ENCODE measurements at regions not wholly inside any gene's neighbourhood (a gene's known extent, or its start where the extent isn't known, plus 50 kb on each side); places are given as distances from the start of the nearest gene placed in this dataset.
"Not testable (repeated sequence)": the region's sequence is repeated elsewhere in the genome, so short reads cannot be mapped to it uniquely, and the experiment has no call there.

DNA sequence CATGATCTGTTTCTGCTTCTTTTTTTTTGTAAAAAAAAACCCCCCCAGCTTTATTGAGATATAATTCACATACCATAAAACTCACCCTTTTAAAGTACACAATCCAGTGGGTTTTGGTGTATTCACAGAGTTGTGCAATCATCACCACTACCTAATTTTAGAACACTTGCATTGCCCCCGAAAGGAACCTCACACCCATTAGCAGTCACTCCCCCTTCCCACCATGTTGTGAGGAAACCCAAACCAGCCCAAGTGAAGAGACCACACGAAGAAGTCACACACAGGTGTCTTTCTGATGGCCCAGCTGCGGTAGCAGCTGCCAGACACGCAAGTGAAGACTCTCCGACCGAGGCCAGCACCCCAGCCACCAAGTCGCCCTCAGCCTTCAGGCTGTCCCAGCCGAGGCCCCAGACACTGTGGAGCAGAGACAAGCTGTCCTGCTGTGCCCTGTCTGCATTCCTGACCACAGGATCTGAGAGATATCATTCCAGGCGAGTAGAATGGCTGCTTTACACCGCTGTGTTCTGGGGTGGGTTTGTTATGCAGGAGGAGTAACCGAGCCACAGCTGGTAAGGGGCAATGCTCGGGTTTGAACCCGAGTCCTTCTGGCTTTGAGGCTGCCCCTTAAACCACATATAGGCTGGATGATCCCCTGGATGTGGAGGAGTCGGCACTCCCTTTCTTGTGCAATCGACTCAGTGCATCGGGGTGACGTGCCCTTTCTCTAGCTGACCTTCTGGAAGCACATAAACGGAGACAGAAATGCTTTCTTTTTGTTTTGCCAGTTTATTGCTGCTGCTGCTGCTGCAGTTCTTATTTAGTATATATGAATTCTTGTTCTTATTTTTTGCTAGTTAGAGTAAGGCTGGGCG is 59.1 kb upstream of the PTPN1 start:
- DNase-seq (ENCODE audit: low spot score) = no peak

GRCh38 chr20:50451792-50452425 is 58.3 kb upstream of the PTPN1 start:
- not testable (repeated sequence) for DNase-seq (ENCODE audit: low spot score)

DNA sequence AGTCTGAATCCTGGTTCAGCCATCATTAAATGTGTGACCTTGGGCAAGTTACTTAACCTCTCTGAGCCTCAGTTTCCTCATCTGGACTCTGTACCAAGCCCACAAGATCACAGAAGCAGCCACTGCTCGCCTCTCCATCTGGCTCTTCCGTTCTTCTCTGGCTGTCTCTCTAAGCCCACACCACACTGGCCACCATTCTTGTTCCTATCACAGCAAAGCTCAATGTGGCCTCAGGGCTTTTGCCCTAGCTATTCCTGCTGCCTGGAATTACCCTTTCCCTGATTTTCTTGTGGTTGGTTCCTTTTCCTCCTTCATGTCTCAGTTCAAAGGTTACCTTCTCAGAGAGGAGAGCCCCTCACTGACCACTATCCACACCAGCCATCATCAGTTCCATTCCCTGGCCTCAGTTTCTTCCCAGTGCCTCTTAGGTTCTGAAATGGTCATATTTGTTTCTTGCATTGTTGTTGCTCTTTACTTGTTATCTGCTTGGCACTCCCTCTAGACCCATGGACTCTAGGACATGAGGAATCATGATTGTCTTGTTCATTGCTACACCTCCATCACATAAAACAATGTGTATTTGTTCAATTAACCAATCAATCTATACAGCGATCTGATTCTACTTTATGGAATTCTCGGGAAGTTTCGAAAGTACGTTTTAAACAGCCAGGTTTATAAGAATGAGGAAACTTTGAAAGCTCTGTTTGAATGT is 56.5 kb upstream of the PTPN1 start:
- DNase-seq (ENCODE audit: low spot score) = no peak

- not testable (repeated sequence) for DNase-seq (ENCODE audit: low spot score)
Observed at GRCh38 chr20:50455245-50455644, 54.9 kb upstream of the PTPN1 start.

DNA sequence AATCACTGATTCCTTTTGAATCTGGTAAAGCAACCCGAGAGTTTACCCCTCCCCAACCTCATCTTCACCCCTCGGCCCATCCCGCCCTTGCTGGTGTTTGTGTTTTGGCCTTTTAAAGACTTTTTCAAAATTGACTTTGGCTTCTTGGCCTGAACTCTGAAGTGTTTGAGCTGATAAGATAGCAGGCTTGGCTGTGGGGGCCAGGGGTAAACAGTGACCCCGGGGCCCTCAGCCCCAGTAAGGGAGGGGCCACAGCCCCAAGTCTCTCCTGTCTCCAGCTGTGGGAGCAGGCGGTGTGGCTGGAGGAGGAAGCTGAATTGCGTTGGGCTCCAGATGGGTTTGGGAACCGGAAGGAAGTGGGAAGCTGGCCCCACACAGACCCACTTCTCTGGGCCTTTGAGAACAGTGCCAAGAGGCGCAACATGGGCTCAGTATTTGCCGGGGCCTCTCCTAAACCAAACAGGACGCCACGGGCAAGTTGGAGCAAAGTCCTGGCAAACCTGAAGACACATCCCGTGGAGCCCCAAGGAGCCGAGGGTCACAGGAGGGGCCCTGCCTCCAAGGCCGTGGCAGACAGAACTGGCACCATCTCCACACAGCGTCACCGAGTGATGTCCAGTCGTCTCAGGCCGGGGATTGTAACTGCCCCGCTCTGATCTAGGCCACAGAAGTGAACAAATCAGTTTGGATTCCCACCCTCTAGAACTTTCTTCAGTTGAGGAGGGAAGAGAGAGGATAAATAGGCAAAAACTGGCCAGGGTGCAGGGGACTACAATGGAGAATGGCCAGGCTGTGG is 54.3 kb upstream of the PTPN1 start:
- DNase-seq (ENCODE audit: low spot score) = no peak

GRCh38 chr20:50456452-50457324 is 53.5 kb upstream of the PTPN1 start:
- no peak for DNase-seq (ENCODE audit: low spot score)

- no peak for DNase-seq (ENCODE audit: low spot score)
Observed at GRCh38 chr20:50459124-50459918, 50.9 kb upstream of the PTPN1 start.

DNA sequence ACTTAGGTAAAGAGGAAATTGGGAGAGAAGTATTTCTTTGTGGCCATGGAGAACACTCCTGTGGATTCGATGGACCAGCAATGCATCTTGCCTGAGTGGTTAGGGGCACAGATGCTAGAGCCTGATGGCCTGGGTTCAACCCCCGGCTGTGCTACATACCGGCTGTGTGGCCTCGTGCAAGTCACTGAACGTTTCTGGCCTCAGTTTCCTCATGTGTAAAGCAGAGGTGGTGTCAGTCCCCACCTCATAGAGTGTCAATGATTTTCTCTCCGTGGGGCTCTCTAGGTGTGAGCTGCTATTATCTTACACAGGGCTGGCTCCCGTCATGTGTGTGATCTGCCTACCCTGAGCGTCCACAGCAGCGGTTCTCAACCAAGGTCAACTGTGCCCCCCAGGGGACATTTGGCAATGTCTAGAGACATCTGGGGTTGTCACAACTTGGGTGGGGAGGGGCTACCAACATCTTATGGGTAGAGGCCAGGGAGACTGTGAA is 50.0 kb upstream of the PTPN1 start:
- no peak for DNase-seq (ENCODE audit: low spot score)

All from cerebellar cortex (tissue), 1 donor.